ENCODE measurements at regions not wholly inside any gene's neighbourhood (a gene's known extent, or its start where the extent isn't known, plus 50 kb on each side); places are given as distances from the start of the nearest gene placed in this dataset.

GRCh38 chr11:8323161-8323935 is 59.7 kb upstream of the LMO1 start:
- Histone ChIP-seq H3K4me2 (ENCODE audit: insufficient read depth, insufficient read length, low read length) (no peak overlapping the region), H3K27me3 (ENCODE audit: insufficient read depth, low read length) (no peaks in the 10 kb centered on the region), H3K4me1 (ENCODE audit: insufficient read depth, low read length) (no peaks in the 10 kb centered on the region), H2BK120ac (ENCODE audit: low read depth, low read length, poor library complexity, severe bottlenecking) (no peak overlapping the region), H4K5ac (ENCODE audit: insufficient read length, low read depth, low read length) (no peak overlapping the region), H3K56ac (ENCODE audit: insufficient read length, low read depth, low read length) (no peak overlapping the region), H3T11ph (ENCODE audit: low read length) (no peak overlapping the region), H2AFZ (ENCODE audit: low read length) (no peak overlapping the region), H3K27ac (ENCODE audit: insufficient read length, low read depth, low read length) (no peak overlapping the region), H4K20me1 (ENCODE audit: control insufficient read depth, insufficient read depth, insufficient read length) (no peaks in the 10 kb centered on the region), H2BK5ac (ENCODE audit: insufficient read length, low read length) (no peak overlapping the region), H3K9me3 (ENCODE audit: control insufficient read depth, low read depth, low read length) (no peaks in the 10 kb centered on the region), H2BK12ac (ENCODE audit: insufficient read length, low read depth, low read length) (no peak overlapping the region), H3K18ac (ENCODE audit: insufficient read length, low read depth, low read length) (no peak overlapping the region), H4K8ac (replicated peaks; ENCODE audit: insufficient read length, low read depth, low read length) (no peak overlapping the region), H2AK5ac (ENCODE audit: insufficient read length, low read length) (no peak overlapping the region), H2BK15ac (ENCODE audit: low read depth, low read length) (no peak overlapping the region), H3K4ac (ENCODE audit: low read depth, low read length) (no peak overlapping the region), H3K79me2 (ENCODE audit: insufficient read depth, low read length) (no peaks in the 10 kb centered on the region), H3K14ac (ENCODE audit: insufficient read depth, low read length) (no peak overlapping the region), H3K79me1 (ENCODE audit: insufficient read depth, low read depth, low read length, poor library complexity, severe bottlenecking) (no peaks in the 10 kb centered on the region), H3K23ac (ENCODE audit: insufficient read length, low read depth, low read length) (no peak overlapping the region), H4K91ac (ENCODE audit: insufficient read length, low read depth, low read length) (no peak overlapping the region), H2BK20ac (ENCODE audit: low read depth, low read length, poor library complexity, severe bottlenecking) (no peak overlapping the region), H3K9ac (ENCODE audit: extremely low read depth, insufficient read length, low read length) (no peak overlapping the region), H3K23me2 (ENCODE audit: insufficient read length, low read depth, low read length, poor library complexity, severe bottlenecking) (no peaks in the 10 kb centered on the region)
- Mint-ChIP-seq H3K27me3 (ENCODE audit: low read depth) (peaks cover 10% of the 10 kb centered on the region), H3K4me1 (peaks cover 17 to 24% of the 10 kb centered on the region in 2 experiments), H3K27ac (no peak overlapping the region), H3K4me3 (no peak overlapping the region), H3K9me3 (no peaks in the 10 kb centered on the region; a peak in 2 of 5 replicates), H3K36me3 (ENCODE audit: insufficient read depth in 1 of 3, low read depth in 3 of 3) (no peaks in the 10 kb centered on the region; a peak in 1 of 7 replicates)
- DNase-seq, result no peak
- TF ChIP-seq CTCF (conservative IDR thresholded peaks at IDR 0.05), result no peak
- WGBS (ENCODE audit: extremely low coverage, insufficient read length, low lambda C conversion rate), result no CpG with 5 or more reads among the region's 13 CpGs

Data from H9 (cell line).